OCI-LY1 (cell line): ENCODE measurements at regions not wholly inside any gene's neighbourhood (a gene's known extent, or its start where the extent isn't known, plus 50 kb on each side); places are given as distances from the start of the nearest gene placed in this dataset.
"Not testable (repeated sequence)": the region's sequence is repeated elsewhere in the genome, so short reads cannot be mapped to it uniquely, and the experiment has no call there.

Experiments used
- H2AFZ ChIP-seq: fragments of 200-600 bp; sonication (generic), shearing (Covaris generic); 2 replicates; pipeline ENCODE4 v1.6.0; 2014; ENCODE audit warnings: antibody characterized with exemption, mild to moderate bottlenecking, low read length
- H3F3A ChIP-seq: fragments of 200-600 bp; sonication (generic), shearing (Covaris generic); 2 replicates; pipeline ENCODE4 v1.6.0; 2014; ENCODE audit warnings: mild to moderate bottlenecking, antibody characterized with exemption, low read length, moderate library complexity; ENCODE audit not compliant: insufficient read depth
- H3K27ac ChIP-seq: fragments of 200-600 bp; sonication (generic); 2 replicates; pipeline ENCODE4 v1.5.1; 2014; ENCODE audit warnings: low read length, mixed run types, mild to moderate bottlenecking, low read depth; ENCODE audit not compliant: poor library complexity, severe bottlenecking
- H3K27me3 ChIP-seq: fragments of 200-600 bp; sonication (generic); 2 replicates; pipeline ENCODE4 v1.6.0; 2014; ENCODE audit warnings: antibody characterized with exemption, mild to moderate bottlenecking, low read length, moderate library complexity; ENCODE audit not compliant: insufficient read depth
- H3K36me3 ChIP-seq: fragments of 200-600 bp; sonication (generic); 2 replicates; pipeline ENCODE4 v1.6.1; 2014; ENCODE audit warnings: mild to moderate bottlenecking, antibody characterized with exemption, low read length, moderate library complexity, mixed read lengths; ENCODE audit not compliant: insufficient read depth
- H3K4me1 ChIP-seq: fragments of 200-600 bp; sonication (generic); 2 replicates; pipeline ENCODE4 v1.5.1; 2014; ENCODE audit warnings: mild to moderate bottlenecking, low read length, moderate library complexity; ENCODE audit not compliant: insufficient read depth, severe bottlenecking
- H3K4me2 ChIP-seq: fragments of 200-600 bp; sonication (generic), shearing (Covaris generic); 2 replicates; pipeline ENCODE4 v1.6.1; 2014; ENCODE audit warnings: low read length
- H3K4me3 ChIP-seq: fragments of 200-600 bp; sonication (generic); 2 replicates; pipeline ENCODE4 v1.5.1; 2014; ENCODE audit warnings: low read length, low read depth, mild to moderate bottlenecking, mixed read lengths; ENCODE audit not compliant: poor library complexity, severe bottlenecking
- H3K79me2 ChIP-seq: fragments of 200-600 bp; shearing (Covaris generic); 2 replicates; pipeline ENCODE4 v1.6.1; 2016; ENCODE audit warnings: mixed run types, low read length, mixed read lengths; ENCODE audit not compliant: insufficient read depth
- H3K9ac ChIP-seq: fragments of 200-600 bp; sonication (generic), shearing (Covaris generic); 2 replicates; pipeline ENCODE4 v1.6.1; 2014; ENCODE audit warnings: mild to moderate bottlenecking, low read length, mixed read lengths
- H3K9me2 ChIP-seq: fragments of 200-600 bp; sonication (generic), shearing (Covaris generic); 2 replicates; pipeline ENCODE4 v1.6.1; 2014; ENCODE audit warnings: low read depth, mild to moderate bottlenecking, low read length, mixed read lengths
- H3K9me3 ChIP-seq: fragments of 200-600 bp; shearing (Covaris generic); 2 replicates; pipeline ENCODE4 v1.6.1; 2014; ENCODE audit warnings: low read length, mixed read lengths
- H4K20me1 ChIP-seq: fragments of 200-600 bp; sonication (generic), shearing (Covaris generic); 2 replicates; pipeline ENCODE4 v1.6.0; 2016; ENCODE audit warnings: mild to moderate bottlenecking, low read length; ENCODE audit not compliant: insufficient read depth
- EZH2 ChIP-seq: fragments of 200-600 bp; sonication (generic), shearing (Covaris generic); IDR thresholded peaks from 2 replicates; pipeline ENCODE4 v1.8.0; 2017; ENCODE audit warnings: borderline replicate concordance, mixed run types, mild to moderate bottlenecking, antibody characterized with exemption, low read length, moderate library complexity, mixed read lengths
- TF ChIP-seq, protein P1 (sequence below): fragments of 200-600 bp; sonication (generic), shearing (Covaris generic); IDR thresholded peaks from 2 replicates; pipeline ENCODE4 v1.5.1; 2017; ENCODE audit warnings: mild to moderate bottlenecking, antibody characterized with exemption, low read length, moderate library complexity, mixed read lengths

DNA sequence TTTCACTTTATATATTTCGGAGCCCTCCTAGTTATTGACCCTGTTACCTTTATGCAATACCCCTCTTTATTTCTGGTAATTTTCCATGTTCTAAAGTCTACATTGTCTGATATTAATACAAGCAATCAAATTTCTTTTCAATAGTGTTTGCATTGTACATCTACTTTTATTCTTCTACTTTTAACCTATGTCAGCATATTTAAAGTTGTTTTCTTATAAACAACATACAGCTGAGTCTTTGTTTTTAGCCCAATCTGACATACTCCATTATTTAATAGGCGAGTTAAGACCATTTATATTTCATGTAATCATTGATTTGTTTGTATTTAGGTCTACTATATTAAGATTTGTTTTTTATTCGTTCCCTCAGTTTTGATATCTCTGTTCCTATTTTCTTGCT is 108.5 kb upstream of the SPACA7 start:
- H3K27me3 ChIP-seq = peaks cover 8% of the 10 kb centered on the region; the same call in 1 of the 2 replicates
- H3K9ac ChIP-seq = no peak overlapping the region
- no peaks in the 10 kb centered on the region for H3K9me2 ChIP-seq
- H2AFZ ChIP-seq = no peak overlapping the region
- no peaks in the 10 kb centered on the region for H3K4me1 ChIP-seq
- no peaks in the 10 kb centered on the region for H3K36me3 ChIP-seq
- no peak overlapping the region for H3K4me3 ChIP-seq
- TF ChIP-seq EZH2 = no peak
- TF ChIP-seq, protein P1, sequence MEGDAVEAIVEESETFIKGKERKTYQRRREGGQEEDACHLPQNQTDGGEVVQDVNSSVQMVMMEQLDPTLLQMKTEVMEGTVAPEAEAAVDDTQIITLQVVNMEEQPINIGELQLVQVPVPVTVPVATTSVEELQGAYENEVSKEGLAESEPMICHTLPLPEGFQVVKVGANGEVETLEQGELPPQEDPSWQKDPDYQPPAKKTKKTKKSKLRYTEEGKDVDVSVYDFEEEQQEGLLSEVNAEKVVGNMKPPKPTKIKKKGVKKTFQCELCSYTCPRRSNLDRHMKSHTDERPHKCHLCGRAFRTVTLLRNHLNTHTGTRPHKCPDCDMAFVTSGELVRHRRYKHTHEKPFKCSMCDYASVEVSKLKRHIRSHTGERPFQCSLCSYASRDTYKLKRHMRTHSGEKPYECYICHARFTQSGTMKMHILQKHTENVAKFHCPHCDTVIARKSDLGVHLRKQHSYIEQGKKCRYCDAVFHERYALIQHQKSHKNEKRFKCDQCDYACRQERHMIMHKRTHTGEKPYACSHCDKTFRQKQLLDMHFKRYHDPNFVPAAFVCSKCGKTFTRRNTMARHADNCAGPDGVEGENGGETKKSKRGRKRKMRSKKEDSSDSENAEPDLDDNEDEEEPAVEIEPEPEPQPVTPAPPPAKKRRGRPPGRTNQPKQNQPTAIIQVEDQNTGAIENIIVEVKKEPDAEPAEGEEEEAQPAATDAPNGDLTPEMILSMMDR = no peak
- no peak overlapping the region for H3K27ac ChIP-seq
- no peaks in the 10 kb centered on the region for H3K9me3 ChIP-seq
- H3F3A ChIP-seq = no peaks in the 10 kb centered on the region
- H3K79me2 ChIP-seq = no peaks in the 10 kb centered on the region
- H4K20me1 ChIP-seq = no peaks in the 10 kb centered on the region
- H3K4me2 ChIP-seq = no peak overlapping the region

DNA sequence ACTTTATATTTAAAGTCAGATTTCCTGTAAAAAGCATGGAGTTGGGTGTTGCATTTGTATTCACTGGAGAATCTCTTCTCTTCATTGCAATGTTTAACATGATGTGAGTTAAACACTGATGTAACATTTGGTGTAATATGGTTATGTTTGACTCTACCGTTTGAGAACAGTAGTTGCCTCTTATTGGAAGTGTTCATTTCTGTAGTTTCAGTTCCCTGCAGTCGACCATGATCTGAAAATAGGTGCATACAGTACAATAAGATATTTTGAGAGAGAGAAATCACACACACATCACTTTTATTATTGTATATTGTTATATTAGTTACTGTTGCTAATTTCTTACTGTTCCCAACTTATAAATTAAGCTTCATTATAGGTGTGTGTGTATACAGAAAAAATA is 105.2 kb upstream of the SPACA7 start:
- no peak overlapping the region for H3K9ac ChIP-seq
- no peaks in the 10 kb centered on the region for H3K4me1 ChIP-seq
- no peak overlapping the region for H3K4me3 ChIP-seq
- H3K79me2 ChIP-seq = no peaks in the 10 kb centered on the region
- no peaks in the 10 kb centered on the region for H3F3A ChIP-seq
- no peaks in the 10 kb centered on the region for H3K9me2 ChIP-seq
- H4K20me1 ChIP-seq = no peaks in the 10 kb centered on the region
- no peaks in the 10 kb centered on the region for H3K9me3 ChIP-seq
- no peak for TF ChIP-seq EZH2
- TF ChIP-seq, protein P1 = no peak
- H3K36me3 ChIP-seq = no peaks in the 10 kb centered on the region
- no peak overlapping the region for H3K27ac ChIP-seq
- peaks cover 8% of the 10 kb centered on the region; the same call in 1 of the 2 replicates for H3K27me3 ChIP-seq
- no peak overlapping the region for H2AFZ ChIP-seq
- H3K4me2 ChIP-seq = no peak overlapping the region

DNA sequence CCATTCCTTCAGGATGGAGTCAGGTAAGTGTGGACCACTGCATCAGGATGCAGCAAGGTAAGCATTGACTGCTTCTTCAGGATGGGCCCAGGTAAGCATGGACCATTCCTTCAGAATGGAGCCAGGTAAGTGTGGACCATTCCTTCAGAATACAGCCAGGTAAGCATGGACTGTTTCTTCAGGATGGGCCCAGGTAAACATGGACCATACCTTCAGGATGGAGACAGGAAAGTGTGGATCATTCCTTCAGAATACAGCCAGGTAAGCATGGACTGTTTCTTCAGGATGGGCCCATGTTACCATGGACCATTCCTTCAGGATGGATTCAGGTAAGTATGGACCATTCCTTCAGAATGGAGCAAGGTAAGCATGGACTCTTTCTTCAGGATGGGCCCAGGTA is 89.4 kb upstream of the SPACA7 start:
- not testable (repeated sequence) for H3K9me3 ChIP-seq, H3K4me2 ChIP-seq, H4K20me1 ChIP-seq, H2AFZ ChIP-seq, H3K9me2 ChIP-seq, H3F3A ChIP-seq, H3K79me2 ChIP-seq, H3K27ac ChIP-seq, H3K9ac ChIP-seq, H3K27me3 ChIP-seq, H3K4me1 ChIP-seq, H3K36me3 ChIP-seq, H3K4me3 ChIP-seq

DNA sequence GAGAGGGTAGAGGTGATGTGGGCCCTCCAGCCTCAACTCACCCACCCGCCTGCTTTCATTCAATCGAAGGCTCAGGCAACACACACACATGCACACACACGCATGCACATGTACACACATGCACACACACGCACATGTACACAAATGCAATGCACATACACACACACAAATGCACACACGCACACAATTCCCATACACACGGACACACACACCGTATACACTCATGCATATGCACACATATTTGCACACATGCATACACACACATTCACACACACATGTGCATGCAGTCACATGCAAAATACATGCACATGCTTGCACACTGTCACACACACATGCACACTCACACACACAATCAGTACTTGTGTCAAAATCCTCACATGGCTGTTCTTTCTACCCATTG is 55.9 kb upstream of the SPACA7 start:
- Histone ChIP-seq H3K9ac (no peak overlapping the region), H3K4me3 (no peak overlapping the region), H4K20me1 (no peaks in the 10 kb centered on the region), H3K4me2 (no peak overlapping the region), H3K36me3 (no peaks in the 10 kb centered on the region), H3K4me1 (no peaks in the 10 kb centered on the region), H3K27me3 (no peaks in the 10 kb centered on the region), H3K9me3 (no peaks in the 10 kb centered on the region), H3F3A (no peaks in the 10 kb centered on the region), H3K27ac (no peak overlapping the region), H3K79me2 (no peaks in the 10 kb centered on the region), H3K9me2 (no peaks in the 10 kb centered on the region), H2AFZ (no peak overlapping the region)
- TF ChIP-seq EZH2 = no peak
- TF ChIP-seq, protein P1 = no peak
